HS-5 (cell line): ENCODE measurements at regions not wholly inside any gene's neighbourhood (a gene's known extent, or its start where the extent isn't known, plus 50 kb on each side); places are given as distances from the start of the nearest gene placed in this dataset.
A peak's percentile ranks its signal among the peaks of the same experiment; 100 is the strongest.
"Not testable (repeated sequence)": the region's sequence is repeated elsewhere in the genome, so short reads cannot be mapped to it uniquely, and the experiment has no call there.

ENCODE experiments used
- DNase-seq: peaks from one replicate; pipeline ENCODE4 v3.0.0-alpha.2; 2012; ENCODE audit warnings: low read depth

GRCh38 chr20:55067158-55067825, 591.9 kb downstream of the DOK5 start:
- no peak for DNase-seq

- DNase-seq: no peak
Observed at GRCh38 chr20:55058938-55059337, 583.5 kb downstream of the DOK5 start.

- DNase-seq: no peak
Observed at GRCh38 chr20:55057779-55058415, 582.5 kb downstream of the DOK5 start.

- DNase-seq: no peak
Observed at GRCh38 chr20:55054453-55054852, 579.1 kb downstream of the DOK5 start.

DNA sequence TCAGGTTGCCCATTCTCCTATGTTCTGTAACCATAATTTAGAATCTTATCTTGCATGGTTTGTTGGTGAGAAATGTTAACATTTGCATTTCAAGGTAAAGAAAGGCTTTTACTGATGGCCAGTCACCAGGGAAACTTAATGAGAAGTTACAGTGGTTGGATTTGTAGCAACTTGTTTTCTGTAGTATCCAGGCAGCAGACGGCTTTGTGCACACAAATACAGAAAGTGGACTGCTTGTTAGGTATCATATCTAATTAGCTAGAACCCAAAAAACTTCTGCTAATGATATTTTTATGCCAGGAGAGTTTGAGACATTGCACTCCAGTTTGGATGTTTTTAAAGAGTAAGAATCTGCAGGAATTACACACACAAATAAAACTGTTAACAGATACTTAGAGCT, 578.0 kb downstream of the DOK5 start:
- DNase-seq: no peak

DNA sequence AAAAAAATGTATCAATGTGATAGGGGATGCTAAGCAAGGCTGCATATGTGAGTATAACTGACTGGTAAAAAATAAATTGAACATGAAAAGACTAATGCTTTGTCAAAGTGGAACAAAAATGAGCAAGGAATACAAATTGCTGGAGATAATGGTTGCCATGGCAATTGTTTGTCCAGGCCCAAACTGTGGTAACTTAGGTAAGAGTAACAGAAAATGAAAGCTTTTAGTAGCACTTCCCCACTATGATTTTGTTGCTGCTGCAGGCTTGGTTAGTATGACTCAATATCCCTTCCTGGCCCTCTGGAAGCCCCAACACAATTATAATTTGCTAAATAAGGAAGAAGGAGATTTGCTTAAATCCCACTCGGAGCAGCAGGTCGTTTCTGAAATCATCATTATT, 577.1 kb downstream of the DOK5 start:
- no peak for DNase-seq

GRCh38 chr20:55038684-55039083, 563.3 kb downstream of the DOK5 start:
- no peak for DNase-seq

DNA sequence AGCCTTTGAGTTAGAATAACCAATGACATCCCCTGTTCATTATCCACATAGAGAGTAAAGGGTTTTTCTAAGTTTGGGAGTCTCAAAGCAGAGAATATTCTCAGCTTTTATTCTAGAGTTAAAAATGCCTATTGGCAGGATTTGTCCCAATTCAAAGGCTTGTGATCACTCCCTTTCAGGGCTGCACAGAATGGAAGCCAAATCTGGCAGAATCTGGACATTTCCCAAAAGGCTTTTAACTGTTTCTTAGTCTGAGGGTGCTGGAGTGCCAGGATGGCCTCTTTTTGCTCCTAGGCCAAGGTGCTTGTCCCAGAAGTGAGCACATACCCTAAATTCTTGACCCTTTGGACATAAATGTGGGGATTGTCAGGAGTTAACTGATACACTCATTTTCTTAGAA, 556.6 kb downstream of the DOK5 start:
- no peak for DNase-seq

DNA sequence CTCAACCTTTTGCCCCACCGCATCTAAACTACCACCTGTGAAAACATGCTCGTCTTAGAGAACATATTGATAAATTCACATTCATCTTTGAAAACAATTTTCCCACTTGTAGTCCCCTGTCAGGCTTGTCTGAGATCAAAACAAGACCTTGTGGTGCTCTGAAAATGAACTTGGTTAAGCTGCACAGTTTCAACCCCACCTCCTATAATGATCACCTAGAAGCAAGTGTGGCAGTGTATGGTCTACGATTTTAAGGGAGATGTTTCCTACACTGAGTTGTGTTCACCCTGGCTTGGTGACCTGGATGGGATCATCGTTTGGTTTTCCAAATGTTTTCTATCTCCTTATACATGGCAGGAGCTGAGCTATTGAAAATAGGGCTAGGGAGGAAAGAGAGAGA, 539.4 kb downstream of the DOK5 start:
- DNase-seq: no peak

DNA sequence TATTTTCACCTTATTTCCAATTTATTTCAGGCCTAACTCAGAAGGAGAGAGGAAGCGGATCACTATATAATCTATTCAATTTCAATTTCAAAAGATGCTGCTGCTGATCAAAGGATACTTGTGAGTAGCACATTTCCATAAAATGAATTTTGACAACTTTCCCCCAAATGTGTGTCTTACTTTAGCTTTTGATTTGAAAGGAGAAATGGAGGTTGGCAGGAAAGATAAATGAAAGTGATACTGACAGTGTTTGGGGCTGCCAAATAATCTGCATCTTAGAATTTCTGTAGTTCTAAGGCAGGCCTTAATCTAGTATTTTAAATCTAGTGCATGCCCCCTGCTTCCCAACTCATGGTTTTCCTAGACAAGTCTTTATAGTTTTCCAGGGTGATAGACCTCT, 535.4 kb downstream of the DOK5 start:
- DNase-seq: no peak

DNA sequence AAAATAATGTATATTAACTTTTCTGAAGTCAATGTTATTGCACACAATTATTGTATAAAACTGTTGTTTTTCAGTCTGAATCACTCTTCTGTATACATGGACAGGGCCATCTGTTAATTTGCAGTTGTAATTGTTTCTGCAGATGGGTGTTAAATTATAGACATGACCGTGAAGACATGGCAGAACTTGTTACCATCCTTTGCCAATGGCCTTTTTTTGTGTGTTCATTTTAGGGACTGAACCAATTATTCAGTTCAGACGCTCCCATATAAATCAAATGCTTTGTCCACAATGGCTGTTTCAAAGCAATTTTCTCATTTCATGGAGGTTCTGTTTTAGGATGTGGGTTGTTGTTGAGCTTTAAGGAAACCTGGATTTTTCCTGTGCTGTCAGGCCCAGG, 533.7 kb downstream of the DOK5 start:
- no peak for DNase-seq

- DNase-seq: no peak
Observed at GRCh38 chr20:55004044-55004443, 528.7 kb downstream of the DOK5 start.

- DNase-seq: no peak
Observed at GRCh38 chr20:54995553-54995952, 520.2 kb downstream of the DOK5 start.

DNA sequence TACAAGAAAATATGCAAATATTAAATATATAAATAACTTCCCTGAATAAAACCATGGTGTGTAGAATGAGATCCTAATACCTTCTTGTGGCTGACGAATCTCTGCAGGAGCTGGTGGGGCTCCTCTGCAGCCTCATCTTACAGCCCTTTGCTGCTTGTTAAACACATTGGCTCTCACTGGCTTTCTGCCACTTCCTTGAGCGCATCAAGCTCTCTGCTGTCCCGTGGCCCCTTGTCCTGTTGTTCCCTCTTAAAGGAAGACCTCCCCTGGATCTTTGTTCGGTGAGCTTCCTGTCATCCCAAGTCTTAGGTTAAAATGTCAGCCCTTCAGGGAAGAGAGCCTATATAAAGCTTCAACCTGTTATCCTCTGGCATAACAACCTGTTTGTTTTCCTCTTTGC, 519.6 kb downstream of the DOK5 start:
- no peak for DNase-seq

DNA sequence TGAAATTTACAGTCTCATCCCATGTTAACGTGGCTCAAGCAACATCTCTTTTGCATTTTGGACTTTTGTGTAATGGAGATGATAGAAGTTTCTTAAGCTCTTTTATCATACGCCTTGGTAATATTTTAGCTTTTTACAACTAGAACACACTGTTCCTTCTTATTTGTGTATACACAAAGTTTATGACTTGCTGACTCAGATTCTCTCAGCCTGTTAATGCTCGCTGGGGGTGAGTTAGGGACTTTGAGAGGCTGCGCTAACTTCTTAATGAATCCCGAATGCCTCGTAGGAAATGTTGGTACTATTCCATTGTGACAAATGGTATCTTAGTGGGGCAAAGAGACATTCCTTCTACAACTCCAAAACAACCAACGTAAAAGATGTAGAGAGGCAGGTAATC, 509.7 kb downstream of the DOK5 start:
- DNase-seq: no peak

- no peak for DNase-seq
Observed at GRCh38 chr20:54984104-54984448, 508.7 kb downstream of the DOK5 start.

- DNase-seq: not testable (repeated sequence)
Observed at GRCh38 chr20:54983394-54984103, 508.2 kb downstream of the DOK5 start.

- DNase-seq: no peak
Observed at GRCh38 chr20:54981175-54981574, 505.8 kb downstream of the DOK5 start.

DNA sequence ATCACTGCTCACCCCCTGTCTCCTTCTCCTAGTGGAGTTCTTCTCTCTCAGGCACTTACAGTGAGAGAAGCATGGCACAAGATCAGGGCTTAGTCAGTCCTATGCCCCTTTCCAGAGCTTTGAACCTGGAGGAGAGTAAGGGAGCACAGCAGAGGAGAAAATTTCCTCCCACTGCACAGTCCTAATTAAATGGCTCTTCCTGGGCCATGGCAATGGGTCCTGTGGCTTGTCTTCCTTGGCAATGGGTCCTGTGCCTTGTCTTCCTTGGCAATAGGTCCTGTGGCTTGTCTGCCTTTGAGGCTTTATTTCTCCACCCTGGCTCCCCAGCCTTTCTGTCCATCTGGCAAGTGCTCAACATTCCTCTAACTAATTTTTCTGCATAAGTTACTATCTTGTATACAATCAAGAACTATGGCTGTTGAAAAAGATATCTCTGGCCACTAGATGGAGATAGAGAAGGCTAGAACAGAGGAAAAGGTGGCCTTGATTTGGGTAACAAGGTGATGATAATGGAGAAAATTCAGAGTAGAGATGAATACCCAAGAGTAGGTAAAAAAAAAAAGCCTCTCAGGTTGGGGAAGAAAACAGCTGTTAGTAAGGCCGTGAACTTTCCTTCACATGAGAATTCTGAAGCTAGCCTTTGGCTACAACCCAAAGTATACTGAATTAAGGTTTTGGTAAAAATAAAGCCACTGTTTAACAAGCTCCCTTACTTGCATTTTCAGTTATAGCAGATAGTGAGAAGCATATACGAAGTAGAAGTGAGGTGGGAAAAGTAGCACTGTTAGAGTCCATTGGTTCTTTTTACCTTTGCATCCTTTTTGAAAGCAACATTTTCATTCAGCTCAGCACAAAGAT, 504.9 kb downstream of the DOK5 start:
- no peak for DNase-seq

DNA sequence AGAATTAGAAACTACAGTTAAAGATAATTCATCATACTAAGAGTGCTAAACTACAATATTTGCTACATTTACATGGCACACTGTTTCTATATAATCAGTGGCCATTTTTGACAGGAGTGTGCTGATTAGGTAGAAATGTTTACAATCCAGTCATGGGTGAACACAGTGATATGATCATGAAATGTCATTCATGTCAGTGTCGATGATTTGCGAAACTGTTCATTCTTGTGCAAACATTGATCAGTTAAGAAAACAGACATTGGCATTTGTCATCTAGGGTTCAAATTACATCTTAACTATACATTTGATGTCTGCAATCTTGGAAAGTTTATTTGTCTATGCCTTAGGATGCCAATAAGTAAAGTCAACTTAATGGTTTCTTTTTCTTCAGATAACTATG, 474.9 kb downstream of the DOK5 start:
- no peak for DNase-seq

DNA sequence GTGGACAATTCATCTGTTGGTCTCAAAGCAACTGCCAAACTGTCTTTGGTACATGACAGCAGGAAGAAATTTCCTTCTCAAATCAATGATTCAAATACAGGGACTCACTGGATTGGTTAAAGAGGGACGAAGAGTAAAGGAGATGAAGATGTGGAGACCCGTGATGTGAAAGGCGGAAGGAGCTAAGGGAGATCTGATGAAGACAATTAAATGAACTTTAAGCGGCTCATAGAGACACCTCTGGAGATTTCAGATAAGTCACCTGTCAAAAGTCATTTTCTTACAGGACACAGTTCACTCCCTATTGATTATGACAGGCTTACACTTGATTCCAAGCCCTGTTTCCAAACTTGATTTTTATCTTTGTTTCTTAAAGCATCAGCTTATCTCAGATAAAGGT, 466.3 kb downstream of the DOK5 start:
- no peak for DNase-seq

GRCh38 chr20:54940522-54940921, 465.1 kb downstream of the DOK5 start:
- no peak for DNase-seq

DNA sequence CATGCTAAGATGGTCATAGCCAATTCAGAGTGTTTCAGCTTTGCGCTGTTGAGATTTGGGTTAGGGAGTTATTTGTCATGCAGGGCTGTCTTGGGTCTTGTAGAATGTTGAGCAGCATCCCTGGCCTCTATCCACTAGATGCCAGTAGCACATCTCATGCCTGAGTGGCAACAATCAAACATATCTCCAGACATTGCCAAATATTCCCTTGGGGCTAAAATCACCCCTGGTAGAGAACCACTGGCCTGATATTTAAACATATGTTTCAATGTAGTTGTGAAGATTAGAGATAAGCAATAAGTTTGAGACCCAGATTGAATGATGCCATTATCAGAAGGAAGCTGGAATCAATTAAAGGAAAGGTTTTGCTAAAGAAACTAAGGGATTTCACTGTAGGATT, 463.3 kb downstream of the DOK5 start:
- DNase-seq: peak; percentile 73
